HG03108 (cell line): ENCODE measurements at regions not wholly inside any gene's neighbourhood (a gene's known extent, or its start where the extent isn't known, plus 50 kb on each side); places are given as distances from the start of the nearest gene placed in this dataset.

Source experiments
- ATAC-seq: cut with Tn5 transposase; IDR thresholded peaks from one replicate; pipeline ENCODE4 v1.9.1; 2021; ENCODE audit warnings: moderate library complexity; ENCODE audit not compliant: unreplicated experiment

DNA sequence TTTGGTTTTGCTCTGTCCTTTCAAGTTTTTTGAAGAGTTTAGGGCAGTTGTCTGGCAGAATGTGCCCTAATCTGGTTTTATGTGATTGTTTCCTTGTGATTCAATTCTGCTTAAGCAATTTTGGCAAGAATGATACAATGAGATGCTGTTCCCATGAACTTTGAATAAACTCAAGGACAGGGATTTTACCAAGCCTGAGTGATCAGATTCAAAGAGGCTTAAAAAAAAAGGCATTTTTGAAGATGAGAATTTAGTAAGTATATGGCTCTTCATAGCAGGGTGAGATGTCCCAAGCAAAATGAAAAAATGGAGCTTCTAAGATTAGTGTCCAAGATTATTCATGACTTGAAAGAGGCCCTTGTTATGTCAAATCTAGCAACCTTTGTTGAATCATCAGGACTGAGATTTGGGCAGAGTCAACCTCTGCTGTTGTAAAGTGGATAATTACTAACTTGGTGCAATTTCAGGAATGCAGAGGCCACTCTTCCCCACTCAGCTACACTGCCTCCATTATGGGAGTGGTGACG, 180.6 kb upstream of the NUDT4 start:
- ATAC-seq: no peak

DNA sequence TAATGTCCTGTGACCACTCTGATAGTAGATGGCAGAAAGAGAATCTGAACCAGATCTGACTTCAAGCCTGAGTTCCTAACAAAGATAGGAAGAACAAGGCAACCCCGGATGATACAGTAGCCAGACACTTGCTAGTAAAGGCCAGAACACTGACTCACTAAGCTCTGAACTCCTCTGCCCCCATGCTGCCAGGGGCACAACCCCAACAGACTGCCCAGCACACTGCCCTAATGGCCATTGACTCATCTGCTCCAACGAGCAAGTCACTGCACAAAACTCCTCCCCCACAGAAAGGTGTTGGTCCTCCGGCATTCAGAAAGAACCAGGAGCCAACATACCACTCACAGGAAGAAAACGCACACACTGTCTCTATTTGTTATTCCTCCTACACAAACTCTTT, 179.6 kb upstream of the NUDT4 start:
- no peak for ATAC-seq

GRCh38 chr12:93199831-93200236, 177.9 kb upstream of the NUDT4 start:
- no peak for ATAC-seq

DNA sequence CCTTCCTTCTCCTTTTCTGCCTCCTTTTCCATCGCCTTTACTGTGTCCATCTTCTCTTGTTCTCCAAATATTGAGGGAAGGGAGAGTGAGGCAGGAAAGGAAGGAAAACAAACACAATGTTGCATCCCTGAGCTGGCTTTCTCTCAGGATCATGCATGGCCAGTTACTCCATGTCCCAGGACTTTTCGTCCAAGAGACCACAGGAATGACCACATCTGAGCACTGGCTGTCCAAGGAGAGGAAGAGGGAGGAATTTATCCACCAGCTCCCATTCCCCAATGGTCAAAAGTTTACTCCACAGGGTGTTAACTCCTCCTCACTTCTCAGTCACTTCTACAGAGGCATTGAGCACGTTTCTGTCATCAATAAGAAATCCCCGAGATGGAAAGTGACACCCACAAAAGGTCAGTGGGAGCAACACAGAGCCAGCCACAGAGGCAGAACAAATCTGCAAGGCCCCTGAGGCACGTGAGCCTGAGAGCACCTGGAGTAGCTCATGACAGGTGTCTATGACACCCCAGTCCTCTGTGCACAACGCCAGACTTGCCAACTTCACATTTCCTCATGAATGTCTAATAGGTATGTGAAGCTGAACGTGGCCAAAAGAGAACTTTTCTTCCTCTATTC, 177.3 kb upstream of the NUDT4 start:
- ATAC-seq: no peak

GRCh38 chr12:93201990-93202389, 175.7 kb upstream of the NUDT4 start:
- no peak for ATAC-seq

- no peak for ATAC-seq
Measured at GRCh38 chr12:93202688-93203087, 175.0 kb upstream of the NUDT4 start.

DNA sequence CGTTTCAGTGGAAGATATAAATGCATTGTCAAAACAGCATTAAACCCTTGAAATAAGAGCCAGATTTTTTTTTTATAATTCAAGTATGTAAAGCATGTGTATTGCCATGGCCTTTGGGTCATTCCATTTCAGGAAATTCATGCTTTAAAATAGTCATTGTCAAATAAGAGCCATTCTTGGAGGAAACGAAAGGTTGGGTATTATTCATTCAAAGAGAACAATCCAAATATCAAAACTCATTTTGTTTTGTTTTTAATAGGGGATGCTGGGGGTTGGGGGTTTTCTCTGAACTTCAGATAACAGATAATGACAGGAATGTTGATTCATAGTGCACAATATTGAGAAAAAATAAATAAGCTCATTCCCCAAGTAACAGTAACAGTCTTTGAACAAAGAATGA, 174.4 kb upstream of the NUDT4 start:
- no peak for ATAC-seq

GRCh38 chr12:93204896-93205295, 172.8 kb upstream of the NUDT4 start:
- no peak for ATAC-seq

DNA sequence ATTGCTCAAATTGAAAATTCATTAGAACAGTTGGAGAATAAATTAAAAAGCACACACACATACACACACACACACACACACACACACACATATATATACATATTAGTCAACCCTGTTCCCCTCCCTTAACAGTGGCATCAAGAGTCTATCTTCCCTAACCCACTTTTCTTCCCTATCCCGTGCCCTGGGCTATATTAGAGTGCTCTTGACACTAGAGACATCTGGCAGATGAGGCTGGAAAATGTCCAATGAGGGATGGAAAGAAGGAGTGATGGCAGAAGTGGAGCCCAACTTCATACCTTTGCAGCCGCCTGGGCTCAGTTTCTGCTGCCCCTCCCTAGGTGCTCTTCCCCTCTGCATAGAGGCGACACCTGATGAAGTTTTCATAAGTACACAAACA, 172.4 kb upstream of the NUDT4 start:
- no peak for ATAC-seq

- ATAC-seq: no peak
Measured at GRCh38 chr12:93208011-93208410, 169.7 kb upstream of the NUDT4 start.

DNA sequence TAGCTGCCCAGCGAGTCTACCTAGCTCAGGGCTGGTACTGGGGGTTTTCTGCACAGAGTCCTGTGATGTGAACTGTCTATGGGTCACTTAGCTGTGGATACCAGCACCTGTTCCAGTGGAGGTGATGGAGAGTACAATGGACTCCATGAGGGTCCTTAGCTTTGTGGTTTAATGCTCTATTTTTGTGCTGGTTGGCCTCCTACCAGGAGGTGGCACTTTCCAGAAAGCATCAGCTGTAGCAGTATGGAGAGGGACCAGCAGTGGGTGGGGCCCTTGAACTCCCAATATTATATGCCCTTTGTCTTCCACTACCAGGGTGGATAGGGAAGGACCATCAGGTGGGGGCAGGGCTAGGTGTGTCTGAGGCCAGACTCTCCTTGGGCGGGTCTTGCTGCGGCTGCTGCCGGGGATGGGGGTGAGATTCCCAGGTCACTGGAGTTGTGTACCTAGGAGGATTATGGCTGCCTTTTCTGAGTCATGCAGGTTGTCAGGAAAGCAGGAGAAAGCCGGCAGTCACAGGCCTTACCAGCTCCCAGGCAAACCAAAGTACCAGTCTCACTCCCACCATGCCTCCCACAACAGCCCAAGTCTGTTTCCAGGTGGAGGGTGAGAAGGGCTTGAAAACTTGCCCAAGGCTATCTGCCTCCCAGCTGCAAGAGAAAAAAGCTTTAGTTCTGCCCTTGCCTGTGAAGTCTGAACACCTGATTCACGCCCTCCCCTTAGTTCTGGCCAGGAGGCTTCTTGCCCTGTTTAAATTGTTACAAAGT, 163.0 kb upstream of the NUDT4 start:
- ATAC-seq: no peak

- no peak for ATAC-seq
Measured at GRCh38 chr12:93215290-93215678, 162.4 kb upstream of the NUDT4 start.

DNA sequence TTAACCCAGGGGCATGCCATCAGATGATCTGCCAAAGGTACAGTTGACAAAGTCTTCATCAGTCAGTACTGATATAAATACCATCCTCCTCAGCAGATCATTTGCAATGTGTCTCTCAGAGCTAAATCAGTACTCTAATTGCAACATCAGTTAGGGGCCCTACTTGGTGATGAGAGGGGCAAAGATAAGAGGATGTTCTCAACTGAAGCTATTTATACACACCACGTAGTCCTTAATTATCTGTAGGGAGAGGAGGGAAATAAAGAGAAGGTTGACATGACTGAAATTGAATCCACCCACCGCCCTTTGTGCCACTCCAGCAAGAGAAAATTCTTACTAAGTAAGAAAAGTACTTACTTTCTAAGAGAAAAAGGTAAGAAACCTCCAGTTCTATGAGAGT, 157.8 kb upstream of the NUDT4 start:
- no peak for ATAC-seq

DNA sequence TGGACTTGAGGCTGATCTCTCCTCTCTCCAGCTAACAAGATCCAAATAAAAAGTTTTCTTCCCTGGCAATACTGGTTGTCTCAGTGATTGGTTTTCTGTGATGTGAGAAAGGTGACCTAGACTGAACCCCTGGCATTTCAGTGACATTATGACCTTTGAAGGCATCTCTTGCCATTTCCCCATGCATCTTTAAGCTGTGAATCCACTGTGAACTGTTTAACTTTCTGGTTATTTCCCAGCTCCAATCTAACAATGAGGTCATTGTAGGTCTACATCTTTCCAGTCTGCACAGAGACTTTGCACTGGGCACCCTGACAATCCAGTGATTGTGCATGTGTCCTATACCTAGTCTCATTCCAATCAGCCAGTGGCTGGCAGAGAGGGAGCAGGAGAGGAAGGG, 155.9 kb upstream of the NUDT4 start:
- no peak for ATAC-seq

DNA sequence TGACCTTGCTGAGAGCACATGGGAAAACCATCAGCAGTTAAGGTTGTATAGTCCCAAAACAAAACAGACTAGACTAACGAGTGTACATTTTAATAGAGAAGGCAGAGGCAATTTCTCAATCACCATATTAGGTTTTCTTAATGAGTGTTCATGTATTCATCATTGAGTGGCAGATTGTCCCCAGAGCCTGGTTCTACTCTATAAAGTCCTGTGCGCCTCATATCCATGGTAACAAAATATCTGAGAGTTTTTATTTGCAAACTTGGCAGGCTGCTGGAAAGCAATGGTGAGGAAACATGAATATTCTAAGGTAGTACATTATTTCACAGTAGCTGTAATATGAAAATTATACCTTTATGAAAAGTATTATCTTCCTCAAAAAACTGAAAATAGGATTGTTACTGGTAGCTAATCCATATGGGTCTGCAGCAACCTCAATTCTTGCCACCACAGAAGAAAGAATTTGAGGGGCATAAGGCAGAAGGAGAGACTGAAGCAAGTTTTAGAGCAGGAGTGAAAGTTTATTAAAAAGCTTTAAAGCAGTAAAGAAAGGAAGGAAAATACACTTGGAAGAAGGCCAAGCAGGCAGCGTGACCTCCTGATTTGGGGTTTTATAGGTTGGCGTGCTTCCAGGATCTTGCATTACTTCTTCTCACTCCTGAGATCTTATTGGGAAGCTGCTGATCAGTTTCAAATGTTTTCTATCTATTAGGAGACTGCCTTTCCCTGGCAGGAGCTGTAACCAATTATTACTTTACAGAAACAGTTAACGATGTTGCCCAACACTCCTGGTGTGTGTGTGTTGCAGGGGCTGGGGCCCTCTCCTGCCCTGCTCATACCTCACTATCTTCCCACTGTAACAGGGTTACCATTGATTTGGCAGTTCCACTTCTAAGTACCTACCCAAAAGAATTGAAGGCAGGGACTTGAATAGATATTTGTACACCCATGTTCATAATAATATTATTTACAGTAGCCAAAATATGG, 154.0 kb upstream of the NUDT4 start:
- ATAC-seq: no peak

- ATAC-seq: no peak
Measured at GRCh38 chr12:93225094-93225493, 152.6 kb upstream of the NUDT4 start.

DNA sequence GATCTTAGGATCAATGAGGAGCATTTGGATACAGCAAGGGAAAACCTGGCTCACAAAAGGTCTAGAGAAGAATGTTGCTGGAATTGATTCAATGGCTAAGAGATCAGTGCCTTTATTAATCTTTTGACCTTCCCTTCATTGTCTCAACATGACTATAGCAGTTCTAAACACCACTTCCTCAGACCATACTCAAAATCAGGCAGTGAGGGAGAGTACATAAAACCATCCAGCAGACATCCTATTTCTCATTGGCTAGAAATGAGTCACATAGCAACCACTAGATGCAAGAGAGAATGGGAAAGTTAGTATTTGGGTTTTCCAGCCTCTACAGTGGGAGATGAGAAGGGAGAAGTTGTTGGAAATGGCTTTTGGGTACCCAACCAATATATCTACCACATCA, 151.4 kb upstream of the NUDT4 start:
- ATAC-seq: no peak

DNA sequence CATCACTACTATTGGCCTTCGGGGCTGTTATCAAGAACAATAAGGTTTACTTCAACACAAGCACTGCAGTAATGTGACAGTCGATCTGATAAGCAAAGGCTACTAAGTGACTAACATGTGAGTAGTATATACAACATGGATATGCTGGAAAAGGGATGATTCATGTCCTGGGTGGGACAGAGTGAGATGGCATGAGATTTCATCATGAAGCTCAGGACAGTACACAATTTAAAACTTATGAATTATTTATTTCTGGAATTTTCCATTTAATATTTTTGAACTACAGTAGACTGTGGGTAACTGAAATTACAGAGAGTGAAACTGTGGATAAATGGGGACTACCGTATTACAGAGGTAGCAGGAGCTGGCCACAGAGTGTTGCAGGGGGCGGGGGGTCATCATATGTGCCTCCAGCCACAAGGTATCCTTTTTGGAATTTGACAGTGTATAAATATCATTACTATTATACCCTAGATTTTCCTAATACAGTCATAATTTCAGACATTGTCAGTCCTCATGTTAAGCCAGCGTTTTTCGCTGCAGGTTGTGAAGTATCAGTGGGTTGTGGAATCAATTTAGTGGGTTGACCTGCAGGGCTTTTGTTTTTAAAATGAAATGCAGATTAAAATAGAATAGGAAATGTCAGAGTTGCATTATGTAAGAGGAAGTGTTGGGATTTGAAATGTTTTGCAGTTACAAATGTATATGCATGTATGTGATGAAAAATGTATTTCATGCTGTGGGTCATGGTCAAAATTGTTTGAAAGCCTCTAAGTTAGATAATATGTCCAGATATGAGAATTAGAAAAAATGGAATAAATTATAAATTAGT, 148.0 kb upstream of the NUDT4 start:
- no peak for ATAC-seq

DNA sequence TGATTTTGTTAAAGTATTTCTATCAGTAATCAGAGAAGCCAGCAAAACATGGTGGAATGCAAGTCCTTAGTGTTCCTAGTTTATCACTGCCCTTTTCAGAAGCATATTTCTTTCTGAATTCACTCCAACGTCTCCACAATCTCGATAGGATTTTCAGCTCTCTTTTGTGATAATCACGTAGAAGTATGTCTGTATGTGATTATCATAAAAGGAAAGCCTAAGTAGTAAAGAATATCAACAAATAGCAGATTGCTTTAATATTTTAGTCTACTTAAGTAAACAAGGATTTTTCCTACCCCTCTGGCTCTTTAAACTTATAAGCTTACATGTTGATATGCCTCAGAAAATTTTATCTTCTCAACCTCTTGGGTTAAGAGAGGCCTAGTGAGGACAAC, 147.4 kb upstream of the NUDT4 start:
- ATAC-seq: no peak

DNA sequence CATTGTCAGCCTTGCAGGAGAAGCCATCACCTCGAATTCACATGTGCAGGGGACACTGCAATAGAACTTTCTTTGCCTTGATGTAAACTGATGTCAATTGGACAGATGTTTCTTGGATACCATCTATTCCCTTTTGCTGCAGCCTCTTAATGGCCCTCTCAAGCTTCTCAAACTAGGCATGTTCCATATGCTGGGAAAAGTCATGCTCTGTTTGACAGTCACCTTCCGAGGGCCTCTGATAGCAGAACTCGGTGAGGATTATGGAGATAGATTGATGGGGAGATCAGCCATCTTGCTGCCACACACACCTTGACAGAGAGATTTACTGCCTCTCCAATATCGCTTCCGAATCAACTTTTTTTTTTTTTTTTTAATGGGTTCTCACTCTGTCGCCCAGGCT, 145.8 kb upstream of the NUDT4 start:
- no peak for ATAC-seq

- no peak for ATAC-seq
Measured at GRCh38 chr12:93234641-93235040, 143.1 kb upstream of the NUDT4 start.
